VCaP (cell line): ENCODE measurements at regions not wholly inside any gene's neighbourhood (a gene's known extent, or its start where the extent isn't known, plus 50 kb on each side); places are given as distances from the start of the nearest gene placed in this dataset.

ENCODE experiments used
- H3K27ac ChIP-seq: fragments of 450-650 bp; 2 replicates; pipeline ENCODE4 v1.5.1; 2017
- TF ChIP-seq, protein P1 (sequence below): fragments of 450-650 bp; conservative IDR thresholded peaks from 2 replicates; pipeline ENCODE4 v1.5.1; 2017; ENCODE audit warnings: mild to moderate bottlenecking, moderate library complexity

DNA sequence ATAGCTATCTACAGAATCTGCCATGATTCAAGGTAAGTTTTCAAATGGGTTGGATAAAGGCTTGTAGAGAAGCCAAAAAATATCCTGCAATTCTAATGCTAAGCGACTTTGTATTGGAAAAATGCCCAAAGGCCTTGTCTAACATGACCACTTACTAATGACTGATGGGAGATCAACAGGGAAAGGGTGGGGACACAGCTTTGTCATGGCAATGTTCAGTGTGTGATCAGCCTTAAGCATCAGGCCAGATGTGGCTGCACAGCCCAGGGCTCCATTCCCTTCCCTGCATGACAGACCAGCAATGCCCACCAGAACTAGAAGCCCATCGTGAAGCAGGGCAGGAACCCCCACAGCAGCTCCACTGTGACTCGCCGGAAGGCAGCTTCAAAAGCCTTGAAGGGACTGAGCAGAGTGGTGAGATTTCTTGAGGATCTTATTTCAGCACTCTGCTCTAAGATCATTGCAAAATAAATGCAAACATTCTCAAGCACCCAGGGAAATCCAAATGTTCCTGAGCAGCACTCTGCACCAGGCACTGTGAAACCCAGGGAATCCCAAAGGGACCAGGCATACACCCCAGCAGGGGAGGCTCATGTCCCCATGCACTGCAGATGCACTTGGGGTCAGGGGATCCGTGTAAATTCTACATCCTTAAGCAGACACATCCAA is 517.9 kb upstream of the SMIM21 start:
- TF ChIP-seq, protein P1, sequence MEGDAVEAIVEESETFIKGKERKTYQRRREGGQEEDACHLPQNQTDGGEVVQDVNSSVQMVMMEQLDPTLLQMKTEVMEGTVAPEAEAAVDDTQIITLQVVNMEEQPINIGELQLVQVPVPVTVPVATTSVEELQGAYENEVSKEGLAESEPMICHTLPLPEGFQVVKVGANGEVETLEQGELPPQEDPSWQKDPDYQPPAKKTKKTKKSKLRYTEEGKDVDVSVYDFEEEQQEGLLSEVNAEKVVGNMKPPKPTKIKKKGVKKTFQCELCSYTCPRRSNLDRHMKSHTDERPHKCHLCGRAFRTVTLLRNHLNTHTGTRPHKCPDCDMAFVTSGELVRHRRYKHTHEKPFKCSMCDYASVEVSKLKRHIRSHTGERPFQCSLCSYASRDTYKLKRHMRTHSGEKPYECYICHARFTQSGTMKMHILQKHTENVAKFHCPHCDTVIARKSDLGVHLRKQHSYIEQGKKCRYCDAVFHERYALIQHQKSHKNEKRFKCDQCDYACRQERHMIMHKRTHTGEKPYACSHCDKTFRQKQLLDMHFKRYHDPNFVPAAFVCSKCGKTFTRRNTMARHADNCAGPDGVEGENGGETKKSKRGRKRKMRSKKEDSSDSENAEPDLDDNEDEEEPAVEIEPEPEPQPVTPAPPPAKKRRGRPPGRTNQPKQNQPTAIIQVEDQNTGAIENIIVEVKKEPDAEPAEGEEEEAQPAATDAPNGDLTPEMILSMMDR, result no peak
- H3K27ac ChIP-seq, result no peak overlapping the region

DNA sequence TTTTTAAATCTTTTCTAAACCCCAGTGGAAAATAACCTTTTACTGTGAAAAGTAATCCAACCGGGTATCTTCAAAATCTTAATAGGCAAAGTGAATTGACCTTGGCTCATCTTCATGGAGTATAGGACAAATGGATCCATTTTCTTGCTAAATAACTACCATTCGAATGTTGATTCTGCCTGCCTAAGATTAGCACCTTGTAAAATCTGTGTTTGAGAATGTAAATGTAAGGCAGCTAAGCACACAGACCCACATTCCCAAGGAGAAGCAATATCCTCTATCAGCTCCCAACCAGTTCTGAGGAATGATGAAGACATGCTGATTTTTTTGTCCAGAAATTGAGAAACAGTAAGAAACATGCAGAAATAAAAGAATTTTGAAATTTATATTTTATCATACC is 509.8 kb upstream of the SMIM21 start:
- no peak overlapping the region for H3K27ac ChIP-seq
- TF ChIP-seq, protein P1, result no peak

DNA sequence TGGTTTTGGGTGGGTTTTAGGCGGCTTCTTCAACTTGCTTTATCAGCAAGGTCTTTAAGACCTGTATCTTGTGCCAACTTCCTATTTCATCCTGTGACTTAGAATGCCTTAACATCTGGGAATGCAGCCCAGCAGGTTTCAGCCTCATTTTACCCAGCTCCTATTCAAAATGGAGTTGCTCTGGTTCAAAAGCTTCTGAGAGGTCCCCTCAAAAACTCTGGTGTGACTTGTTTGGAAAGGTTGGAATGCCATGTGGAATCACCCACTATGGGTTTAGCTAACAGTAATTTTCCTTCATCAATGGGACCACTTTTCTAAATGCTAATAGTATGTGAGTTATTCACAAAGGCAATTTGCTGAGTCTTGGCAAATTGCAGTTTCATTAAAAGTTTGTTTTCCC is 509.4 kb upstream of the SMIM21 start:
- H3K27ac ChIP-seq, result no peak overlapping the region
- TF ChIP-seq, protein P1, result no peak

DNA sequence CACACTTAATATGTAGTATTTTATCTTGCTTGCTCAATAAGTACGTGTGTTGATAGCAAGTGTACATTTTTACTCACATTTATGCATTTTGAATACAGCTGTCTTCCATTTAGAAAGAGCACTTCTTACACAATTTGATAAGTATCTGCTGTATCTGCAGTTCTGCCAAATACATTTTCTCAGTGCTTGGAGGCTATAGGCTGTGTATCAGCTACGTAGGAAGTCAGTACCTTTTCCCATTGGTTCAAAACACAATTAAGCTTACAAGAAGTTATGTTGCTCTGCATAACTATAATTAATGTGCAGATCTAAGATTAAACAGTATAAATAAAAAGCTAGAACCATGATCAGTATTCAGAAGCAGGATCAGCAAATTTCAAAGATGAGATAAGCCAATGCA is 503.6 kb upstream of the SMIM21 start:
- H3K27ac ChIP-seq, result no peak overlapping the region
- TF ChIP-seq, protein P1, result no peak

DNA sequence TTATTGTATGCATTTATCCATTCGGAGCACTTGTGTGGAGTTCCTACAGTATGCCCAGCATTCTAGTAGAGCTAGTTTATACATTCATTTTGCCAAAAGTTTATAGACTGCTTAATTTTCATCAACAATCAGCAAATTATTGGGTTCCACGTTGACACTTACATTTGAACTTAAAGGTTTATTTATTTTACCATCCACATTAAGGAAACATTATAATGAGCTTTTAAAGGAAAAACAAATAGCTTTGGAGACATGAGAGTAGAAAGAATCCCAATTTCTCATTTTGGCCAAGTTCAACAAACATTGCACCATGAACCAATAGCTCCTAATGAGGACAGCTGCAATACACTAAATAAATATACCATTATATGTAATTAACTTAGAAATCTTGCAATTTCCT is 501.2 kb upstream of the SMIM21 start:
- H3K27ac ChIP-seq, result no peak overlapping the region
- TF ChIP-seq, protein P1, result no peak

DNA sequence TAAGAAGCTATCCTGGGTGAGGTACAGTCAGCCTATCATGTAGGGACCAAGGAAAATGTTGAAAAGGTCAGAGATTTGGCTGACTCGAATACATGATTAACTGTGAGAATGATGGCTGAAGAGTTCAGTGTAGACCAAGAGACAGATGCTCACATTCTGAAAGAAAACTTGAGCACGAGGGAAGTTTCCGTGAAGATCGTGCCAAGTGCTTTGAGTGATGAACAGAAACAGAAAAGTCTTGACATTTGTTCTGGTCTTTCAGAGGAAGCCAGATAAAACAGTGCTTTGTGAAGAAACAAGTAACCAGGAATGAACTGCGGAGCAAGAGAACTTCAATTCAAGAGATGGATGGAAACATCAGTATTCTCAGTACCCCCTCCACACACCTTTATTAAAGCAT is 500.3 kb upstream of the SMIM21 start:
- TF ChIP-seq, protein P1, result no peak
- no peak overlapping the region for H3K27ac ChIP-seq

DNA sequence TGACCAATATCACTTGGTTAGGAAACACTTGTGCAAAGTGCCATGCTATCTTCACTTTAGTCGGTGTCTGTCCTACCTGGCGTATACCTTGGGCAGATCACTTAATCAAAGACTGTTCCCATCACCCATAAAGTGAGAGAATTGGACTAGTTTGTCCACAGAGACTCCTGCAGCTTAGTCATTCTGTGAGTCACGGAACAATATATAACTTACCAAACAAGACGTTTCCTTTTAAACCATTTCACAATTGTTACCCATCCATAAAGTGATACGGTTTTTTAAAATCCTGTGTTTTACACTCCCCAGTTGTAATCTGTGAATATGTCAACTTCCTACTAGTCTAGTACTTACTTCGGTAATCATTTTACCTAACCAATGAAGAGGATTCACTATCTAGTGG is 499.3 kb upstream of the SMIM21 start:
- TF ChIP-seq, protein P1, result no peak
- H3K27ac ChIP-seq, result no peak overlapping the region
